ENCODE measurements at regions not wholly inside any gene's neighbourhood (a gene's known extent, or its start where the extent isn't known, plus 50 kb on each side); places are given as distances from the start of the nearest gene placed in this dataset.
"Not testable (repeated sequence)": the region's sequence is repeated elsewhere in the genome, so short reads cannot be mapped to it uniquely, and the experiment has no call there.

DNA sequence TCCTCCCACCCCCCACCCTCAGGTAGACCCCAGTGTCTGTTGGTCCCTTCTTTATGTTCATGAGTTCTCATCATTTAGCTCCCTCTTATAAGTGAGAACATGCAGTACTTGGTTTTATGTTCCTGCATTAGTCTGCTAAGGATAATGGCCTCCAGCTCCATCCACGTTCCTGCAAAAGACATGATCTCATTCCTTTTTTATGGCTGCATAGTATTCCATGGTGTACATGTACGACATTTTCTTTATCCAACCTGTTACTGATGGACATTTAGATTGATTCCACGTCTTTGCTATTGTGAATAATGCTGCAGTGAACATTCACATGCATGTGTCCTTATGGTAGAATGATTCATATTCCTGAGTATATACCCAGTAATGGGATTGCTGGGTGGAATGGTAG is 87.6 kb upstream of the TBL1X start:
- not testable (repeated sequence) for TF ChIP-seq POLR2A (IDR thresholded peaks at IDR 0.05)
- TF ChIP-seq, protein P1, sequence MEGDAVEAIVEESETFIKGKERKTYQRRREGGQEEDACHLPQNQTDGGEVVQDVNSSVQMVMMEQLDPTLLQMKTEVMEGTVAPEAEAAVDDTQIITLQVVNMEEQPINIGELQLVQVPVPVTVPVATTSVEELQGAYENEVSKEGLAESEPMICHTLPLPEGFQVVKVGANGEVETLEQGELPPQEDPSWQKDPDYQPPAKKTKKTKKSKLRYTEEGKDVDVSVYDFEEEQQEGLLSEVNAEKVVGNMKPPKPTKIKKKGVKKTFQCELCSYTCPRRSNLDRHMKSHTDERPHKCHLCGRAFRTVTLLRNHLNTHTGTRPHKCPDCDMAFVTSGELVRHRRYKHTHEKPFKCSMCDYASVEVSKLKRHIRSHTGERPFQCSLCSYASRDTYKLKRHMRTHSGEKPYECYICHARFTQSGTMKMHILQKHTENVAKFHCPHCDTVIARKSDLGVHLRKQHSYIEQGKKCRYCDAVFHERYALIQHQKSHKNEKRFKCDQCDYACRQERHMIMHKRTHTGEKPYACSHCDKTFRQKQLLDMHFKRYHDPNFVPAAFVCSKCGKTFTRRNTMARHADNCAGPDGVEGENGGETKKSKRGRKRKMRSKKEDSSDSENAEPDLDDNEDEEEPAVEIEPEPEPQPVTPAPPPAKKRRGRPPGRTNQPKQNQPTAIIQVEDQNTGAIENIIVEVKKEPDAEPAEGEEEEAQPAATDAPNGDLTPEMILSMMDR (IDR thresholded peaks at IDR 0.05): not testable (repeated sequence)
